ENCODE measurements at regions not wholly inside any gene's neighbourhood (a gene's known extent, or its start where the extent isn't known, plus 50 kb on each side); places are given as distances from the start of the nearest gene placed in this dataset.

- TF ChIP-seq CTCF (IDR thresholded peaks at IDR 0.05) (no peak), SIN3A (IDR thresholded peaks at IDR 0.05; ENCODE audit: borderline replicate concordance, insufficient read depth, low read depth, low read length) (no peak), POLR2AphosphoS5 (IDR thresholded peaks at IDR 0.05; ENCODE audit: low read depth, low read length) (no peak)
Observed at GRCh38 chr17:79272220-79272619, 197.6 kb downstream of the ENGASE start.
